IMR-90 (cell line): ENCODE measurements at regions not wholly inside any gene's neighbourhood (a gene's known extent, or its start where the extent isn't known, plus 50 kb on each side); places are given as distances from the start of the nearest gene placed in this dataset.

Experiments
- ATAC-seq: fragments of 200-7000 bp; cut with Tn5 transposase; 2 replicates; pipeline ENCODE4 v1.9.1; 2020; ENCODE audit warnings: low read depth, mild to moderate bottlenecking, moderate library complexity
- BruUV-seq: library from RNA; stranded (reverse); fragments of 400-500 nt; replicated peaks from 2 replicates; lab custom pipeline; 2021; lab: Mats Ljungman, UMichigan
- CTCF ChIA-PET: fragments of 300-600 bp; formaldehyde crosslinking; extraction: SDS; loops from one replicate; lab custom pipeline; 2021; ENCODE audit warnings: antibody characterized with exemption; lab: Yijun Ruan, JAX
- POLR2A ChIA-PET: fragments of 300-600 bp; sonication (Branson Sonifier 250); formaldehyde crosslinking; loops from one replicate; lab custom pipeline; 2022; ENCODE audit warnings: antibody characterized with exemption; ENCODE audit not compliant: unreplicated experiment; lab: Charles Lee
- DNase-seq: peaks from one replicate; pipeline ENCODE4 v3.0.0; 2013
- H2AFZ ChIP-seq: replicated peaks from 2 replicates; pipeline ENCODE3; 2013; ENCODE audit warnings: low read length, mild to moderate bottlenecking; ENCODE audit not compliant: poor library complexity
- H2AK5ac ChIP-seq: 2 replicates; pipeline ENCODE4 v1.6.1; 2013; ENCODE audit warnings: low read depth, low read length, inconsistent platforms
- H2AK9ac ChIP-seq: replicated peaks from 2 replicates; pipeline ENCODE3; 2013; ENCODE audit warnings: mild to moderate bottlenecking, low read depth, low read length, moderate library complexity; ENCODE audit not compliant: poor library complexity
- H2BK120ac ChIP-seq: 2 replicates; pipeline ENCODE4 v1.6.1; 2013; ENCODE audit warnings: low read depth, low read length, inconsistent platforms
- H2BK15ac ChIP-seq: 3 replicates; pipeline ENCODE4 v1.6.1; 2013; ENCODE audit warnings: low read depth, low read length, inconsistent platforms
- H2BK20ac ChIP-seq: 2 replicates; pipeline ENCODE4 v1.6.1; 2013; ENCODE audit warnings: low read depth, mild to moderate bottlenecking, inconsistent platforms, low read length, moderate library complexity
- H2BK5ac ChIP-seq: 2 replicates; pipeline ENCODE4 v1.6.1; 2013; ENCODE audit warnings: mild to moderate bottlenecking, low read depth, low read length, inconsistent platforms; ENCODE audit not compliant: poor library complexity, severe bottlenecking
- H3K14ac ChIP-seq: replicated peaks from 2 replicates; pipeline ENCODE4 v1.6.1; 2013; ENCODE audit warnings: low read depth, low read length, inconsistent platforms
- H3K18ac ChIP-seq: 2 replicates; pipeline ENCODE4 v1.6.1; 2013; ENCODE audit warnings: low read depth, low read length, control low read depth
- H3K23ac ChIP-seq: 2 replicates; pipeline ENCODE4 v1.6.1; 2013; ENCODE audit warnings: low read depth, low read length, inconsistent platforms
- H3K27ac ChIP-seq: 2 replicates; pipeline ENCODE4 v1.5.1; 2013; ENCODE audit warnings: mild to moderate bottlenecking, control low read depth, low read length; ENCODE audit not compliant: insufficient read depth
- H3K27me3 ChIP-seq: 2 replicates; pipeline ENCODE4 v1.6.1; 2013; ENCODE audit warnings: low read length; ENCODE audit not compliant: control insufficient read depth, insufficient read depth
- H3K36me3 ChIP-seq: 2 replicates; pipeline ENCODE4 v1.6.1; 2013; ENCODE audit warnings: low read length, mixed read lengths; ENCODE audit not compliant: control insufficient read depth, insufficient read depth
- H3K4ac ChIP-seq: 2 replicates; pipeline ENCODE4 v1.6.1; 2013; ENCODE audit warnings: low read depth, low read length, inconsistent platforms
- H3K4me1 ChIP-seq: 2 replicates; pipeline ENCODE4 v1.6.1; 2013; ENCODE audit warnings: low read length, mixed read lengths; ENCODE audit not compliant: control insufficient read depth, insufficient read depth
- H3K4me2 ChIP-seq: 2 replicates; pipeline ENCODE4 v1.6.1; 2013; ENCODE audit warnings: low read depth, mild to moderate bottlenecking, control low read depth, low read length, moderate library complexity
- H3K4me3 ChIP-seq: 2 replicates; pipeline ENCODE4 v1.5.1; 2013; ENCODE audit warnings: low read depth, mild to moderate bottlenecking, control low read depth, low read length, moderate library complexity; ENCODE audit not compliant: insufficient read depth
- H3K56ac ChIP-seq: 2 replicates; pipeline ENCODE4 v1.6.1; 2013; ENCODE audit warnings: low read length, inconsistent platforms; ENCODE audit not compliant: insufficient read depth; ENCODE audit errors: extremely low read depth
- H3K79me1 ChIP-seq, 2 experiments: 2 replicates each; pipeline ENCODE4 v1.6.1; 2013; ENCODE audit warnings: low read length in 2 of 2, inconsistent platforms in 1 of 2, low read depth in 1 of 2
- H3K9ac ChIP-seq: 2 replicates; pipeline ENCODE4 v1.6.1; 2013; ENCODE audit warnings: low read depth, low read length, control low read depth
- H3K9me1 ChIP-seq: 2 replicates; pipeline ENCODE4 v1.6.1; 2013; ENCODE audit warnings: low read length, inconsistent platforms; ENCODE audit not compliant: insufficient read depth
- H3K9me3 ChIP-seq: 2 replicates; pipeline ENCODE4 v1.6.1; 2013; ENCODE audit warnings: low read length; ENCODE audit not compliant: control insufficient read depth, insufficient read depth
- H4K20me1 ChIP-seq: 2 replicates; pipeline ENCODE4 v1.6.1; 2013; ENCODE audit warnings: low read length, inconsistent platforms; ENCODE audit not compliant: insufficient read depth
- H4K5ac ChIP-seq: 2 replicates; pipeline ENCODE4 v1.6.1; 2013; ENCODE audit warnings: mild to moderate bottlenecking, low read depth, low read length, control low read depth
- H4K8ac ChIP-seq, 2 experiments: 2 replicates each; pipeline ENCODE4 v1.6.1; 2013; ENCODE audit warnings: low read depth in 2 of 2, low read length in 2 of 2, control low read depth in 1 of 2, inconsistent platforms in 1 of 2
- H4K91ac ChIP-seq: 2 replicates; pipeline ENCODE4 v1.6.1; 2013; ENCODE audit warnings: low read depth, low read length, inconsistent platforms; ENCODE audit not compliant: insufficient read depth
- MXI1 ChIP-seq: IDR thresholded peaks from 2 replicates; pipeline ENCODE4 v1.6.1; 2012; ENCODE audit warnings: low read depth, mild to moderate bottlenecking, low read length, moderate library complexity, borderline replicate concordance
- RFX5 ChIP-seq: IDR thresholded peaks from 2 replicates; pipeline ENCODE4 v1.8.0; 2012; ENCODE audit warnings: low read depth, mild to moderate bottlenecking, low read length, moderate library complexity
- WGBS, 2 experiments: methylation state at CpG; one replicate each; pipeline versions ENCODE4 v1.1.5 to v1.1.7; 2013; ENCODE audit warnings: missing lambda C conversion rate in 2 of 2; ENCODE audit not compliant: insufficient read length in 1 of 2; ENCODE audit errors: extremely low coverage in 2 of 2; 5-methylcytosine and 5-hydroxymethylcytosine counted together
- dilution Hi-C: fragments of 300-500 bp; cut with HindIII; formaldehyde crosslinking; loops from one replicate; pipeline ENCODE4 v1.14.3; 2018; ENCODE audit warnings: low sequenced_read_pairs; ENCODE audit not compliant: unreplicated experiment
- in situ Hi-C: fragments of 300-500 bp; cut with MboI; formaldehyde crosslinking; loops from 3 replicates; pipeline ENCODE4 v1.14.3; 2019; ENCODE audit warnings: low sequenced_read_pairs, inconsistent platforms, mixed read lengths
- intact Hi-C: fragments of 100-400 bp; cut with micrococcal nuclease; formaldehyde crosslinking; loops from 2 replicates; pipeline ENCODE4 v1.10.0; 2022

GRCh38 chr3:194212845-194213331 is 76.9 kb downstream of the HES1 start:
- Histone ChIP-seq H2BK120ac (no peak overlapping the region), H3K4ac (no peak overlapping the region), H4K8ac (no peak overlapping the region), H3K14ac (no peak overlapping the region), H2AK9ac (no peak overlapping the region), H3K18ac (no peak overlapping the region), H3K4me1 (no peaks in the 10 kb centered on the region), H2AFZ (peak overlapping the region; percentile 21), H3K27me3 (peaks cover 24% of the 10 kb centered on the region), H3K9me3 (no peaks in the 10 kb centered on the region), H2BK20ac (no peak overlapping the region), H3K4me2 (no peak overlapping the region), H3K9ac (no peak overlapping the region), H4K20me1 (no peaks in the 10 kb centered on the region), H3K9me1 (no peaks in the 10 kb centered on the region), H4K5ac (no peak overlapping the region), H4K91ac (no peak overlapping the region), H2BK15ac (no peak overlapping the region), H3K56ac (no peak overlapping the region), H3K4me3 (no peak overlapping the region), H3K23ac (no peak overlapping the region), H3K27ac (no peak overlapping the region), H3K36me3 (no peaks in the 10 kb centered on the region), H3K79me1 (no peaks in the 10 kb centered on the region), H2AK5ac (no peak overlapping the region), H2BK5ac (no peak overlapping the region)
- dilution Hi-C loops (no loop called here), in situ Hi-C loops (no loop called here), intact Hi-C loops (no loop called here)
- ChIA-PET CTCF (no interaction called here), POLR2A (no interaction called here)
- DNase-seq (no peak), ATAC-seq (no peak)
- TF ChIP-seq RFX5 (no peak), MXI1 (no peak)
- no TSS peak for BruUV-seq
- WGBS, 2 experiments: 80% methylated on average over 1 of the region's 10 CpGs; no CpG with 5 or more reads in 1 of the 2 experiments
